ENCODE measurements at regions not wholly inside any gene's neighbourhood (a gene's known extent, or its start where the extent isn't known, plus 50 kb on each side); places are given as distances from the start of the nearest gene placed in this dataset.

GRCh38 chr4:8739317-8739716 lies 132.3 kb downstream of the HMX1 start:
- DNase-seq: no peak
- Histone ChIP-seq H3K9me3 (peaks cover 0 to 5% (median 0%) of the 10 kb centered on the region in 3 donors), H3K27ac (no peak overlapping the region), H3K36me3 (no peaks in the 10 kb centered on the region), H3K4me1 (no peaks in the 10 kb centered on the region), H3K4me3 (no peak overlapping the region), H3K27me3 (peaks cover 0 to 13% of the 10 kb centered on the region in 2 donors)
- no peak for TF ChIP-seq CTCF (IDR thresholded peaks at IDR 0.05)
- intact Hi-C loops (cut with DNase I; ENCODE audit: low total_unique reads): no loop called here

- DNase-seq: no peak
Measured at GRCh38 chr4:8738471-8738931, 133.1 kb downstream of the HMX1 start.

GRCh38 chr4:8737601-8738279 lies 133.9 kb downstream of the HMX1 start:
- intact Hi-C loops (cut with DNase I; ENCODE audit: low total_unique reads): no loop called here
- no peak for DNase-seq
- Histone ChIP-seq H3K9me3 (peaks cover 0 to 13% (median 0%) of the 10 kb centered on the region in 3 donors), H3K27me3 (peaks cover 0 to 9% of the 10 kb centered on the region in 2 donors), H3K4me3 (no peak overlapping the region), H3K27ac (no peak overlapping the region), H3K36me3 (no peaks in the 10 kb centered on the region), H3K4me1 (no peaks in the 10 kb centered on the region)
- no peak for TF ChIP-seq CTCF (IDR thresholded peaks at IDR 0.05)

More at GRCh38 chr4:8738471-8738931, 133.1 kb downstream of the HMX1 start:
- no peak for TF ChIP-seq CTCF (IDR thresholded peaks at IDR 0.05)
- intact Hi-C loops (cut with DNase I; ENCODE audit: low total_unique reads): no loop called here
- no peaks in the 10 kb centered on the region for H3K36me3 ChIP-seq
- peaks cover 0 to 9% of the 10 kb centered on the region in 2 donors for H3K27me3 ChIP-seq
- H3K27ac ChIP-seq: no peak overlapping the region
- no peaks in the 10 kb centered on the region for H3K4me1 ChIP-seq
- H3K4me3 ChIP-seq: no peak overlapping the region
- H3K9me3 ChIP-seq: peaks cover 0 to 11% (median 0%) of the 10 kb centered on the region in 3 donors

GRCh38 chr4:8737075-8737474 lies 134.6 kb downstream of the HMX1 start:
- Histone ChIP-seq H3K36me3 (no peaks in the 10 kb centered on the region), H3K9me3 (peaks cover 0 to 13% (median 0%) of the 10 kb centered on the region in 3 donors), H3K4me3 (no peak overlapping the region), H3K27me3 (peaks cover 0 to 9% of the 10 kb centered on the region in 2 donors), H3K27ac (no peak overlapping the region), H3K4me1 (no peaks in the 10 kb centered on the region)
- no peak for TF ChIP-seq CTCF (IDR thresholded peaks at IDR 0.05)
- no peak for DNase-seq
- intact Hi-C loops (cut with DNase I; ENCODE audit: low total_unique reads): no loop called here

GRCh38 chr4:8736090-8736825 lies 135.4 kb downstream of the HMX1 start:
- intact Hi-C loops (cut with DNase I; ENCODE audit: low total_unique reads): no loop called here
- DNase-seq: no peak
- Histone ChIP-seq H3K27me3 (peaks cover 0 to 8% of the 10 kb centered on the region in 2 donors), H3K36me3 (no peaks in the 10 kb centered on the region), H3K4me1 (no peaks in the 10 kb centered on the region), H3K4me3 (no peak overlapping the region), H3K9me3 (peaks cover 0 to 13% (median 0%) of the 10 kb centered on the region in 3 donors), H3K27ac (no peak overlapping the region)
- TF ChIP-seq CTCF (IDR thresholded peaks at IDR 0.05): no peak
